ENCODE measurements at regions not wholly inside any gene's neighbourhood (a gene's known extent, or its start where the extent isn't known, plus 50 kb on each side); places are given as distances from the start of the nearest gene placed in this dataset.

GRCh38 chr6:48978016-48978415 is 485.0 kb downstream of the MMUT start:
- no peak overlapping the region for H3K4me3 ChIP-seq
- no peaks in the 10 kb centered on the region for H3K79me2 ChIP-seq (ENCODE audit: low read depth)
- H3K36me3 ChIP-seq (ENCODE audit: low read depth) = no peaks in the 10 kb centered on the region
- H2AFZ ChIP-seq = no peak overlapping the region
- ChIA-PET CTCF (no interaction called here), POLR2A (ENCODE audit: unreplicated experiment) (no interaction called here)
- TF ChIP-seq CTCF (conservative IDR thresholded peaks at IDR 0.05) (no peak), EZH2 (IDR thresholded peaks at IDR 0.05; ENCODE audit: low read depth) (no peak)
- no peak overlapping the region for H3K4me2 ChIP-seq
- no peaks in the 10 kb centered on the region for H3F3A ChIP-seq (ENCODE audit: insufficient read depth, low read depth)
- H3K4me1 ChIP-seq (replicated peaks; ENCODE audit: insufficient read depth) = no peaks in the 10 kb centered on the region
- no peaks in the 10 kb centered on the region for H3K9me2 ChIP-seq (ENCODE audit: insufficient read depth)
- no peak for DNase-seq
- no TSS peak for BruUV-seq (replicated peaks)
- H4K20me1 ChIP-seq (ENCODE audit: insufficient read depth) = no peaks in the 10 kb centered on the region
- no peaks in the 10 kb centered on the region for H3K9me3 ChIP-seq (ENCODE audit: insufficient read depth, low read depth)
- no peak overlapping the region for H3K27ac ChIP-seq
- H3K27me3 ChIP-seq (ENCODE audit: insufficient read depth, low read depth) = no peaks in the 10 kb centered on the region
- intact Hi-C loops (cut with micrococcal nuclease; ENCODE audit: unreplicated experiment) = no loop called here

- Histone ChIP-seq H3K9me2 (ENCODE audit: insufficient read depth) (no peaks in the 10 kb centered on the region), H3F3A (ENCODE audit: insufficient read depth, low read depth) (no peaks in the 10 kb centered on the region), H3K27me3 (ENCODE audit: insufficient read depth, low read depth) (no peaks in the 10 kb centered on the region), H4K20me1 (ENCODE audit: insufficient read depth) (no peaks in the 10 kb centered on the region), H3K4me3 (no peak overlapping the region), H2AFZ (no peak overlapping the region), H3K9me3 (ENCODE audit: insufficient read depth, low read depth) (no peaks in the 10 kb centered on the region), H3K4me2 (no peak overlapping the region), H3K4me1 (replicated peaks; ENCODE audit: insufficient read depth) (no peaks in the 10 kb centered on the region), H3K79me2 (ENCODE audit: low read depth) (no peaks in the 10 kb centered on the region), H3K27ac (no peak overlapping the region), H3K36me3 (ENCODE audit: low read depth) (no peaks in the 10 kb centered on the region)
- intact Hi-C loops (cut with micrococcal nuclease; ENCODE audit: unreplicated experiment) = no loop called here
- BruUV-seq (replicated peaks) = no TSS peak
- ChIA-PET POLR2A (ENCODE audit: unreplicated experiment) (no interaction called here), CTCF (no interaction called here)
- DNase-seq = no peak
- TF ChIP-seq CTCF (conservative IDR thresholded peaks at IDR 0.05) (no peak), EZH2 (IDR thresholded peaks at IDR 0.05; ENCODE audit: low read depth) (no peak)
These were observed 485.5 kb downstream of the MMUT start for GRCh38 chr6:48977573-48977972.

- Histone ChIP-seq H3K4me3 (no peak overlapping the region), H4K20me1 (ENCODE audit: insufficient read depth) (no peaks in the 10 kb centered on the region), H3K27me3 (ENCODE audit: insufficient read depth, low read depth) (no peaks in the 10 kb centered on the region), H2AFZ (no peak overlapping the region), H3F3A (ENCODE audit: insufficient read depth, low read depth) (no peaks in the 10 kb centered on the region), H3K9me3 (ENCODE audit: insufficient read depth, low read depth) (no peaks in the 10 kb centered on the region), H3K79me2 (ENCODE audit: low read depth) (no peaks in the 10 kb centered on the region), H3K4me2 (no peak overlapping the region), H3K4me1 (replicated peaks; ENCODE audit: insufficient read depth) (no peaks in the 10 kb centered on the region), H3K27ac (no peak overlapping the region), H3K9me2 (ENCODE audit: insufficient read depth) (no peaks in the 10 kb centered on the region), H3K36me3 (ENCODE audit: low read depth) (no peaks in the 10 kb centered on the region)
- TF ChIP-seq EZH2 (IDR thresholded peaks at IDR 0.05; ENCODE audit: low read depth) (no peak), CTCF (conservative IDR thresholded peaks at IDR 0.05) (no peak)
- no TSS peak for BruUV-seq (replicated peaks)
- ChIA-PET POLR2A (ENCODE audit: unreplicated experiment) (interaction anchor here (0.6 kb wide), 1 partner anchor 817 kb away, joined by 4 read pairs; no protein-coding TSS in a partner anchor), CTCF (no interaction called here)
- DNase-seq = no peak
- intact Hi-C loops (cut with micrococcal nuclease; ENCODE audit: unreplicated experiment) = no loop called here
These were observed 489.6 kb downstream of the MMUT start for GRCh38 chr6:48973491-48973890.

Data from PC-9 (cell line).